Caco-2 (cell line): ENCODE measurements at regions not wholly inside any gene's neighbourhood (a gene's known extent, or its start where the extent isn't known, plus 50 kb on each side); places are given as distances from the start of the nearest gene placed in this dataset.

Experiments used
- BruUV-seq: library from RNA; stranded (reverse); fragments of 400-500 nt; replicated peaks from 2 replicates; lab custom pipeline; 2021; lab: Mats Ljungman, UMichigan
- CTCF ChIA-PET: fragments of 300-600 bp; sonication (Branson Sonifier 250); formaldehyde crosslinking; loops from one replicate; lab custom pipeline; 2022; ENCODE audit warnings: antibody characterized with exemption; lab: Charles Lee
- POLR2A ChIA-PET: fragments of 300-600 bp; sonication (Branson Sonifier 250); formaldehyde crosslinking; loops from one replicate; lab custom pipeline; 2022; ENCODE audit warnings: antibody characterized with exemption; lab: Charles Lee
- DNase-seq, 2 experiments: peaks; one replicate each; pipeline versions ENCODE4 v3.0.0 to v3.0.0-alpha.2; 2020 to 2022
- H3K27me3 ChIP-seq: replicated peaks from 2 replicates; pipeline ENCODE4 v1.6.0; 2011; ENCODE audit warnings: low read length; ENCODE audit not compliant: control insufficient read depth, insufficient read depth
- H3K36me3 ChIP-seq: 2 replicates; pipeline ENCODE4 v1.5.1; 2011; ENCODE audit warnings: low read length; ENCODE audit not compliant: control insufficient read depth, insufficient read depth
- H3K4me1 ChIP-seq: fragments of 250-450 bp; sonication (Bioruptor Pico); 2 replicates; pipeline ENCODE4 v1.5.1; 2020; ENCODE audit warnings: mild to moderate bottlenecking
- H3K4me3 ChIP-seq: 2 replicates; pipeline ENCODE4 v1.5.1; 2011; ENCODE audit warnings: low read depth, mild to moderate bottlenecking, control low read depth, low read length
- H3K9me3 ChIP-seq: fragments of 250-450 bp; sonication (Bioruptor Pico); 2 replicates; pipeline ENCODE4 v1.5.1; 2020; ENCODE audit warnings: mild to moderate bottlenecking, moderate library complexity
- H3K27ac Mint-ChIP-seq: one replicate; pipeline ENCODE4 v1.8.0; 2022; ENCODE audit warnings: mixed read lengths; ENCODE audit not compliant: unreplicated experiment
- H3K27me3 Mint-ChIP-seq: one replicate; pipeline ENCODE4 v1.8.0; 2022; ENCODE audit warnings: mixed read lengths; ENCODE audit not compliant: insufficient read depth, unreplicated experiment
- H3K36me3 Mint-ChIP-seq: one replicate; pipeline ENCODE4 v1.8.0; 2022; ENCODE audit warnings: mild to moderate bottlenecking, mixed read lengths; ENCODE audit not compliant: insufficient read depth, unreplicated experiment
- H3K4me1 Mint-ChIP-seq: one replicate; pipeline ENCODE4 v1.8.0; 2022; ENCODE audit warnings: low read depth, mixed read lengths; ENCODE audit not compliant: unreplicated experiment
- H3K4me3 Mint-ChIP-seq: one replicate; pipeline ENCODE4 v1.8.0; 2022; ENCODE audit warnings: mild to moderate bottlenecking, moderate library complexity, mixed read lengths; ENCODE audit not compliant: unreplicated experiment
- H3K9me3 Mint-ChIP-seq: one replicate; pipeline ENCODE4 v1.8.0; 2022; ENCODE audit warnings: mixed read lengths; ENCODE audit not compliant: unreplicated experiment
- intact Hi-C: fragments of 100-400 bp; cut with micrococcal nuclease; formaldehyde crosslinking; loops from one replicate; pipeline ENCODE4 v1.10.0; 2022; ENCODE audit not compliant: unreplicated experiment
- TF ChIP-seq, protein P1 (sequence below), 2 experiments: fragments of 200-600 bp in 1 of 2; IDR thresholded peaks; 1 replicate in 1 of 2; 2 replicates in 1 of 2; pipeline versions ENCODE4 v1.5.1 to v1.8.0; 2011 to 2022; ENCODE audit warnings: antibody characterized with exemption in 1 of 2, control low read depth in 1 of 2, inconsistent platforms in 1 of 2, low read depth in 1 of 2, low read length in 1 of 2, mild to moderate bottlenecking in 1 of 2, moderate library complexity in 1 of 2; ENCODE audit not compliant: insufficient read depth in 1 of 2, severe bottlenecking in 1 of 2, unreplicated experiment in 1 of 2

DNA sequence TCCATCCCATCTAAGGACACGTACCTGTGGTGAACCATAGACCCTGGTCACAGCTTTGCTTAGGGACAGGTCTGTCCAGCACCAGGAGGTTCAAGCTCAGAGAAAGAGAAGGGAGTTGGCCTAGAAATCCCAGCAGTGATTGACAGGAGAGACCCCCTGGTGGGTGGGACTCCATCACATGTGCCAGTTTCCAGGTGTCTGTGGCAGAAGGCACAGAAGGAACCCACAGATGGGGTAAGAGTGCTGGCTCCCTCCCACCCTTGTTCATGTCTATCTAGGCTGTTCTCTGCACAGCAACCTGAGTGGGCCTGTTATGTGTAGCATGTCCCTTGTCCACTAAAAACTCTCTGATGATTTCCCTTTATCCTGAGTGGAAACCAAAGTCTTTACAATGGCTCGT is 54.0 kb upstream of the GRB10 start:
- TF ChIP-seq, protein P1, sequence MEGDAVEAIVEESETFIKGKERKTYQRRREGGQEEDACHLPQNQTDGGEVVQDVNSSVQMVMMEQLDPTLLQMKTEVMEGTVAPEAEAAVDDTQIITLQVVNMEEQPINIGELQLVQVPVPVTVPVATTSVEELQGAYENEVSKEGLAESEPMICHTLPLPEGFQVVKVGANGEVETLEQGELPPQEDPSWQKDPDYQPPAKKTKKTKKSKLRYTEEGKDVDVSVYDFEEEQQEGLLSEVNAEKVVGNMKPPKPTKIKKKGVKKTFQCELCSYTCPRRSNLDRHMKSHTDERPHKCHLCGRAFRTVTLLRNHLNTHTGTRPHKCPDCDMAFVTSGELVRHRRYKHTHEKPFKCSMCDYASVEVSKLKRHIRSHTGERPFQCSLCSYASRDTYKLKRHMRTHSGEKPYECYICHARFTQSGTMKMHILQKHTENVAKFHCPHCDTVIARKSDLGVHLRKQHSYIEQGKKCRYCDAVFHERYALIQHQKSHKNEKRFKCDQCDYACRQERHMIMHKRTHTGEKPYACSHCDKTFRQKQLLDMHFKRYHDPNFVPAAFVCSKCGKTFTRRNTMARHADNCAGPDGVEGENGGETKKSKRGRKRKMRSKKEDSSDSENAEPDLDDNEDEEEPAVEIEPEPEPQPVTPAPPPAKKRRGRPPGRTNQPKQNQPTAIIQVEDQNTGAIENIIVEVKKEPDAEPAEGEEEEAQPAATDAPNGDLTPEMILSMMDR (IDR thresholded peaks at IDR 0.05; ENCODE audit: insufficient read depth in 1 of 2, low read depth in 1 of 2, low read length in 1 of 2, severe bottlenecking in 1 of 2, unreplicated experiment in 1 of 2): no peak
- no peaks in the 10 kb centered on the region; the same call in 1 of the 2 replicates for H3K9me3 ChIP-seq
- H3K27me3 ChIP-seq: no peaks in the 10 kb centered on the region
- no peak for DNase-seq
- H3K36me3 ChIP-seq: no peaks in the 10 kb centered on the region
- H3K4me3 ChIP-seq: no peak overlapping the region
- Mint-ChIP-seq H3K9me3 (no peaks in the 10 kb centered on the region), H3K36me3 (no peaks in the 10 kb centered on the region), H3K4me1 (peaks cover 9% of the 10 kb centered on the region), H3K27me3 (peaks cover 6% of the 10 kb centered on the region), H3K27ac (no peak overlapping the region), H3K4me3 (no peak overlapping the region)
- intact Hi-C loops: no loop called here
- BruUV-seq: no TSS peak
- ChIA-PET POLR2A (no interaction called here), CTCF (no interaction called here)
- H3K4me1 ChIP-seq: no peaks in the 10 kb centered on the region; the same call in 1 of the 2 replicates

DNA sequence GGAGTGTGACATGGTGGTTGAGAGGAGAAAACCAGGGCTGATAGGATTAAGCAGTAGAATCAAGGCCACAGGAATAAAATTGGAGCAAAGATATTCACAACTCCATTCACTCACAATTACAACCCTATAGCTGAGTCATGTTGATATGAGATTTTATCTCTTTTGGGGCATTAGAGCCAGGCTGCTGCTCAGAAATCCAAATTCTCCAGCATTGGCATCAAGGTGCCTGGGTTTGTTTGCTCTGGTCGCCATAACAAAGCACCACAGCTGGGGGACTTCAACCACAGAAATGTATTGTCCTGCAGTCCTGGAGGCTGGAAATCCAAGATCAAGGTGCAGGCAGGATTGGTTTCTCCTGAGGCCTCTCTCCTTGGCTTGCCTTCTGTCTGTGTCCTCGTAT is 52.5 kb upstream of the GRB10 start:
- no peak overlapping the region for H3K4me3 ChIP-seq
- ChIA-PET POLR2A (no interaction called here), CTCF (no interaction called here)
- H3K9me3 ChIP-seq: no peaks in the 10 kb centered on the region; the same call in 1 of the 2 replicates
- DNase-seq: no peak
- Mint-ChIP-seq H3K9me3 (no peaks in the 10 kb centered on the region), H3K27me3 (peaks cover 11% of the 10 kb centered on the region), H3K4me1 (peaks cover 9% of the 10 kb centered on the region), H3K27ac (no peak overlapping the region), H3K4me3 (no peak overlapping the region), H3K36me3 (no peaks in the 10 kb centered on the region)
- H3K4me1 ChIP-seq: no peaks in the 10 kb centered on the region
- TF ChIP-seq, protein P1 (IDR thresholded peaks at IDR 0.05; ENCODE audit: insufficient read depth in 1 of 2, low read depth in 1 of 2, low read length in 1 of 2, severe bottlenecking in 1 of 2, unreplicated experiment in 1 of 2): no peak
- H3K36me3 ChIP-seq: no peaks in the 10 kb centered on the region
- intact Hi-C loops: no loop called here
- BruUV-seq: no TSS peak
- H3K27me3 ChIP-seq: no peaks in the 10 kb centered on the region

DNA sequence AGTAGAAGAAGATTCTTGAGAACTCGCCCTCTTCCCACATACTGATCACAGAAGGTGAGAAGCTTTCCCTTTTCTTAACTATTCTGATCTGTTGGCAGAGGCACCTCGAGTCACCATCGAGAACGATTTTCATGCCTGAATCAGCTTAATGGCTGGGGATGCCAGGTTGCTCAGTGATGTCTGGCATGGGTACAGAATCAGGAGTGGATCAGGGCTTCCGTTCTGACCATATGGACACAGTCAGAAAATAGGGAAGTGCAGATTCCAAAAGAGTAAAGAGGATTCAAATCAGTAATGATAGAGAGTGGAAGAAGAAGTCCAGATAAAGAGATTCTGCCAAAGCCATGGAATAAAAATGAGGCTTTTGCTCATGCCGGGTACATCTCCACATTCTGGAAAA is 52.0 kb upstream of the GRB10 start:
- no peak overlapping the region for H3K4me3 ChIP-seq
- no TSS peak for BruUV-seq
- no peaks in the 10 kb centered on the region for H3K36me3 ChIP-seq
- CTCF ChIA-PET: no interaction called here
- H3K4me1 ChIP-seq: no peaks in the 10 kb centered on the region
- H3K9me3 ChIP-seq: no peaks in the 10 kb centered on the region; the same call in 1 of the 2 replicates
- H3K36me3 Mint-ChIP-seq: no peaks in the 10 kb centered on the region
- no peak for DNase-seq
- no peak overlapping the region for H3K4me3 Mint-ChIP-seq
- TF ChIP-seq, protein P1 (IDR thresholded peaks at IDR 0.05; ENCODE audit: insufficient read depth in 1 of 2, low read depth in 1 of 2, low read length in 1 of 2, severe bottlenecking in 1 of 2, unreplicated experiment in 1 of 2): no peak
- peaks cover 9% of the 10 kb centered on the region for H3K4me1 Mint-ChIP-seq
- H3K27me3 Mint-ChIP-seq: peaks cover 11% of the 10 kb centered on the region
- POLR2A ChIA-PET: no interaction called here
- H3K27me3 ChIP-seq: no peaks in the 10 kb centered on the region
- no peaks in the 10 kb centered on the region for H3K9me3 Mint-ChIP-seq
- H3K27ac Mint-ChIP-seq: no peak overlapping the region
- intact Hi-C loops: no loop called here
